GM13977 (cell line): ENCODE measurements at regions not wholly inside any gene's neighbourhood (a gene's known extent, or its start where the extent isn't known, plus 50 kb on each side); places are given as distances from the start of the nearest gene placed in this dataset.

Source experiments
- DNase-seq: peaks from one replicate; pipeline ENCODE4 v3.0.0; 2012; ENCODE audit warnings: low spot score
- CTCF ChIP-seq: IDR thresholded peaks from 2 replicates; pipeline ENCODE4 v1.5.1; 2012; ENCODE audit warnings: mild to moderate bottlenecking, control low read depth; ENCODE audit not compliant: insufficient read depth; ENCODE audit errors: extremely low read depth, missing control alignments
- in situ Hi-C: fragments of 300-500 bp; cut with MboI; formaldehyde crosslinking; loops from one replicate; pipeline ENCODE4 v1.12.0; 2022; ENCODE audit warnings: low sequenced_read_pairs, low pct_unique_long_range_greater_than_20kb, mixed read lengths, inconsistent platforms; ENCODE audit not compliant: unreplicated experiment

- no peak for DNase-seq
- no peak for TF ChIP-seq CTCF
- in situ Hi-C loops = no loop called here
Measured at GRCh38 chr3:110612045-110612444, 459.6 kb upstream of the NECTIN3 start.

- DNase-seq = no peak
- in situ Hi-C loops = no loop called here
- TF ChIP-seq CTCF = no peak
Measured at GRCh38 chr3:110614186-110614585, 457.4 kb upstream of the NECTIN3 start.

GRCh38 chr3:110615454-110615853 lies 456.2 kb upstream of the NECTIN3 start:
- DNase-seq = no peak
- in situ Hi-C loops = no loop called here
- TF ChIP-seq CTCF = no peak

- TF ChIP-seq CTCF = no peak
- in situ Hi-C loops = no loop called here
- no peak for DNase-seq
Measured at GRCh38 chr3:110618512-110619226, 452.9 kb upstream of the NECTIN3 start.

GRCh38 chr3:110620118-110620517 lies 451.5 kb upstream of the NECTIN3 start:
- in situ Hi-C loops = no loop called here
- TF ChIP-seq CTCF = no peak

GRCh38 chr3:110623571-110623970 lies 448.0 kb upstream of the NECTIN3 start:
- TF ChIP-seq CTCF = no peak
- in situ Hi-C loops = no loop called here
- no peak for DNase-seq

More at GRCh38 chr3:110620118-110620517, 451.5 kb upstream of the NECTIN3 start:
- DNase-seq = no peak

GRCh38 chr3:110624576-110624975 lies 447.0 kb upstream of the NECTIN3 start:
- in situ Hi-C loops = no loop called here
- no peak for DNase-seq
- no peak for TF ChIP-seq CTCF
